Parathyroid adenoma (tissue), 2 donors: ENCODE measurements at regions not wholly inside any gene's neighbourhood (a gene's known extent, or its start where the extent isn't known, plus 50 kb on each side); places are given as distances from the start of the nearest gene placed in this dataset.
A peak's percentile ranks its signal among the peaks of the same experiment; 100 is the strongest.

Source experiments
- H2AFZ ChIP-seq: fragments of 300-600 bp; sonication (generic); one replicate; pipeline ENCODE4 v1.7.0; 2017; ENCODE audit warnings: antibody characterized with exemption, mild to moderate bottlenecking
- H3K27ac ChIP-seq: fragments of 300-600 bp; sonication (generic); one replicate; pipeline ENCODE4 v1.7.0; 2017
- H3K27me3 ChIP-seq: fragments of 300-600 bp; sonication (generic); one replicate; pipeline ENCODE4 v1.7.0; 2017; ENCODE audit warnings: low read length; ENCODE audit not compliant: control insufficient read depth, insufficient read depth
- H3K36me3 ChIP-seq: fragments of 300-600 bp; sonication (generic); one replicate; pipeline ENCODE4 v1.7.0; 2017; ENCODE audit warnings: low read length; ENCODE audit not compliant: control insufficient read depth, insufficient read depth
- H3K4me1 ChIP-seq: fragments of 300-600 bp; sonication (generic); one replicate; pipeline ENCODE4 v1.7.0; 2017; ENCODE audit warnings: control low read depth
- H3K4me2 ChIP-seq: fragments of 300-600 bp; sonication (generic); one replicate; pipeline ENCODE4 v1.7.0; 2017; ENCODE audit warnings: low read length
- H3K4me3 ChIP-seq: fragments of 300-600 bp; sonication (generic); one replicate; pipeline ENCODE4 v1.7.0; 2017; ENCODE audit warnings: low read depth, low read length
- H3K79me2 ChIP-seq: fragments of 300-600 bp; sonication (generic); one replicate; pipeline ENCODE4 v1.7.0; 2017; ENCODE audit warnings: control low read depth
- H3K9ac ChIP-seq: fragments of 300-600 bp; sonication (generic); one replicate; pipeline ENCODE4 v1.7.0; 2017; ENCODE audit warnings: mild to moderate bottlenecking
- H3K9me3 ChIP-seq: fragments of 300-600 bp; sonication (generic); one replicate; pipeline ENCODE4 v1.7.0; 2017; ENCODE audit warnings: low read length; ENCODE audit not compliant: control insufficient read depth
- TF ChIP-seq, protein P1 (sequence below): fragments of 300-600 bp; sonication (generic); IDR thresholded peaks from one replicate; pipeline ENCODE4 v1.7.0; 2017; ENCODE audit warnings: antibody characterized with exemption, mild to moderate bottlenecking
- donor health status: primary hyperparathyroidism.

DNA sequence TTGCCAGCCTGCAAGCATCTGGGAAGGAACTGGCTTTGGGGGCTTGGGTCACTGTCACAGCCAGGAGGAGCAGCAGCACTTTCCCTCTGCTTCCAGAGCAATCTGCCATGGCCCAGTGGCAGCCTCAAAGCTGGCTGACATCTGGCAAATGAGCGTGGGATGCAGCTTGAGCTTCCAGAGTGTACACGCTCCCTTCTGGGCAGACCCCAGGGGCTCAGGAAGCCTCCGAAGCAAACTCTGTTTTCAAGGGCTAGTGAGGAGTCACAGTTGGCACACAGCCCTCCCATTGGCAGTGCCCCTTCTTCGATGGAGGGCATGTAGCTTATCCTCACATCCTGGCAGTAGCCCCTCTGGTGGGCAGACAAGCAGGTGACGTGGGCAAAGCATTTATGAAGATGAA is 249.6 kb downstream of the ENGASE start:
- TF ChIP-seq, protein P1, sequence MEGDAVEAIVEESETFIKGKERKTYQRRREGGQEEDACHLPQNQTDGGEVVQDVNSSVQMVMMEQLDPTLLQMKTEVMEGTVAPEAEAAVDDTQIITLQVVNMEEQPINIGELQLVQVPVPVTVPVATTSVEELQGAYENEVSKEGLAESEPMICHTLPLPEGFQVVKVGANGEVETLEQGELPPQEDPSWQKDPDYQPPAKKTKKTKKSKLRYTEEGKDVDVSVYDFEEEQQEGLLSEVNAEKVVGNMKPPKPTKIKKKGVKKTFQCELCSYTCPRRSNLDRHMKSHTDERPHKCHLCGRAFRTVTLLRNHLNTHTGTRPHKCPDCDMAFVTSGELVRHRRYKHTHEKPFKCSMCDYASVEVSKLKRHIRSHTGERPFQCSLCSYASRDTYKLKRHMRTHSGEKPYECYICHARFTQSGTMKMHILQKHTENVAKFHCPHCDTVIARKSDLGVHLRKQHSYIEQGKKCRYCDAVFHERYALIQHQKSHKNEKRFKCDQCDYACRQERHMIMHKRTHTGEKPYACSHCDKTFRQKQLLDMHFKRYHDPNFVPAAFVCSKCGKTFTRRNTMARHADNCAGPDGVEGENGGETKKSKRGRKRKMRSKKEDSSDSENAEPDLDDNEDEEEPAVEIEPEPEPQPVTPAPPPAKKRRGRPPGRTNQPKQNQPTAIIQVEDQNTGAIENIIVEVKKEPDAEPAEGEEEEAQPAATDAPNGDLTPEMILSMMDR: no peak
- Histone ChIP-seq H3K36me3 (no peaks in the 10 kb centered on the region), H3K4me1 (no peaks in the 10 kb centered on the region), H3K4me3 (no peak overlapping the region), H2AFZ (no peak overlapping the region), H3K27ac (no peak overlapping the region), H3K79me2 (no peaks in the 10 kb centered on the region), H3K27me3 (no peaks in the 10 kb centered on the region), H3K4me2 (no peak overlapping the region), H3K9me3 (no peaks in the 10 kb centered on the region), H3K9ac (no peak overlapping the region)

DNA sequence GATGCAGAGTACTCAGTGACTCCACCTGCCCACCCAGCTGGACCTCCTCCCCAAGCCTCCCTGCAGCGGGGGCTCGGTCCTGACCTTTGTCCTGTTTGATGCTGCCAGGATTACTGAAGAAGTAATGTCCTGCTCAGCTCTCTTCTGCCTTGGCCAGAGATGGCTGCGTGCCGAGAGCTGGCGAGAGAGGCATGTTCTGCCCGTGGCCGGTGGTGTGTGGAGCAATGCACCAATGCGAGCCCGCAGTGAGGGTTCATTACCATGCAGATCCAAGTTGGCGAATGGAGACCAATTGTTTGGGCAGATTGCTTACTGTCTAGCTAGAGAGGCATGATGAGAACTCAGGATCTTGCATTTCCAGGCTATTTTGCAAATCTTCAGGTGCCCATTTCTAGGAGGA is 248.9 kb downstream of the ENGASE start:
- H3K4me3 ChIP-seq: no peak overlapping the region
- no peak overlapping the region for H2AFZ ChIP-seq
- no peaks in the 10 kb centered on the region for H3K27me3 ChIP-seq
- TF ChIP-seq, protein P1: no peak
- no peak overlapping the region for H3K9ac ChIP-seq
- no peaks in the 10 kb centered on the region for H3K4me1 ChIP-seq
- H3K9me3 ChIP-seq: no peaks in the 10 kb centered on the region
- H3K79me2 ChIP-seq: no peaks in the 10 kb centered on the region
- no peak overlapping the region for H3K4me2 ChIP-seq
- H3K36me3 ChIP-seq: no peaks in the 10 kb centered on the region
- H3K27ac ChIP-seq: no peak overlapping the region

DNA sequence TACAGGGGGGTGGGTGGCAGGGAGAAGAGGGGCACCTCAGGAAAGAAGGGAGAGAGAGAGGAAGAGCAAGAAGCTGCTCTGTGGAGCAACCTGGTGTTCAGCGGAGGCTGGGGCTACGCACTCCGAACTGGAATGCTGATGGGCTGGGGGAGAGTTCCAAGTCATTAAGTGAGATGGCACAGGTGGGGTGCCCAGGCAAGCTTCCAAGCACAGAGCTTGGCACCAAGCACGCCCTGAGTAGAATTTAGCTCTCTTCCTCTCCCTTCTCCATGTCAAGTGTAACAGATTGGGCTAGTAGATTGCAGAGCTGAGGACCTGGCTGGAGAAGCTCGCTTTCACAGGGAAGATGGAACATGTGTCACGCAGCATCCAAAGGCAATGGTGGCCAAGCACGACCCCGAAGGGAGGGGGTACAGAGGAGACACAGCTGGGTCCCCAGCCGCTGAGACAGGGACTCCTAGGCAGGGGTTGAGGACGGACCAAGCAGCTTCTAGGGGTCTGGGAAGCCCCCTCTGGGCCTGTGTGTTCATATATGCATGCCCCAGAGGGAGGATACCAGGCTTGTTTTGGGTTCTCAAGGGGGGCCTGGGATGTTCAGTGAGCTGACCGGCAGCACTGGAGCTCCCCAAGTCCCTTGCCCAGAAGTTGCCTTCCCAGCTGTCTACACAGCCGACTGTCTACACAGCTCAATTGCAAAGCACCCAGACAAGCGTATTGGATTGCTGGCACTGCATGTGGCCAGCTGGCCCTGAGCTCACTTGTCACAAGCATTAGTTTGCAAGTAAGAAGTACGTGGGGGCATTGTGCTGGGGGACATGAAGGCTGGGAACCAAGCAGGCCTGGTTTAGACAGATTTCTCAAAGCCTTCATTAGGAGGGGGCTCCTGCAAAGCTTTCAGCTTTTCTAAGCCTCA is 247.8 kb downstream of the ENGASE start:
- H3K79me2 ChIP-seq: no peaks in the 10 kb centered on the region

DNA sequence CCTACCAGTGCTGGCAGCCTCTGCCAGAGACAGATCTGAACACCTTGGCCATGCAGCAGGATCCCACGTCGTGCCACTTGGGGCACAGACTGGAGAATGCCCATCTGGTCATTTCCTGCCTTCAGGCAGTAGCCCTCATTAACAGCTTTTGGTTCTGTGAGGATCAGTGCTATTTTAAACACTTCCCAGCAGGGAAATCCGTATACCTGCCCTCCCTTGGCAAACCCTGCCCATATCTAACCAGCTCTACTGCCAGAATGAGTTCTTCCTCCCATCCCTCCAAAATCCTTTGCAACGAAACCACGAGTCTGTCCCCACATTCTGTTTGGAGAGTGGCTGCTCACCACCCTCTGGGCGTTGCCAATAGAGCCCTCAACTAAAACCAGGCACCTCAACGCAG is 245.7 kb downstream of the ENGASE start:
- H3K36me3 ChIP-seq: no peaks in the 10 kb centered on the region
- peaks cover 7% of the 10 kb centered on the region for H3K4me1 ChIP-seq
- TF ChIP-seq, protein P1: no peak
- H3K4me3 ChIP-seq: no peak overlapping the region
- no peaks in the 10 kb centered on the region for H3K79me2 ChIP-seq
- H3K9me3 ChIP-seq: no peaks in the 10 kb centered on the region
- no peak overlapping the region for H3K4me2 ChIP-seq
- H3K9ac ChIP-seq: no peak overlapping the region
- no peak overlapping the region for H3K27ac ChIP-seq
- H2AFZ ChIP-seq: no peak overlapping the region
- H3K27me3 ChIP-seq: no peaks in the 10 kb centered on the region

More for the DNA sequence above, 247.8 kb downstream of the ENGASE start:
- H3K9ac ChIP-seq: no peak overlapping the region
- H3K4me3 ChIP-seq: no peak overlapping the region
- H3K27ac ChIP-seq: no peak overlapping the region
- no peak overlapping the region for H2AFZ ChIP-seq
- no peaks in the 10 kb centered on the region for H3K36me3 ChIP-seq
- no peak overlapping the region for H3K4me2 ChIP-seq
- TF ChIP-seq, protein P1: no peak
- H3K9me3 ChIP-seq: no peaks in the 10 kb centered on the region
- no peaks in the 10 kb centered on the region for H3K27me3 ChIP-seq
- peaks cover 7% of the 10 kb centered on the region for H3K4me1 ChIP-seq

DNA sequence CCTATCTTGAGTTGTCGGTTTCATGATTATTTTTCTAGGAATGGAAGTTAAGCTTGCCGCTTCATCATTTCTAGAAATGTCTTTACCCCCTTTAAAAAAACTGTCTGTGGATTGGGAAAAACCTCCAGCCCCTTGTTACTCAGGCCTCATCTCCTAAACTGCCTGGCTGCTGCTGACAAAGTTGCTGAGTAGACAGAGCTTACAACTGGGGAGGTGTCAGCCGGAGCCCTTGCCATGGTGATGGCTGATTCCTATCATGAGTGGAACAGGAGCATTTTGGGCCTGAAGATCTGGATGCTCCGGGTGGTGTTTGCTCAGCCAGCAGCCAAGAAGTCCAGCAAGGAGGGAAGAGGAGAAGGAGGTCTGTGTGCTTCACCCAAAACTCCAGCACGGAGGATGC is 243.3 kb downstream of the ENGASE start:
- Histone ChIP-seq H3K27ac (no peak overlapping the region), H3K79me2 (no peaks in the 10 kb centered on the region), H3K27me3 (no peaks in the 10 kb centered on the region), H3K4me2 (no peak overlapping the region), H3K9ac (no peak overlapping the region), H3K9me3 (no peaks in the 10 kb centered on the region), H3K36me3 (no peaks in the 10 kb centered on the region), H2AFZ (peak overlapping the region; percentile 40), H3K4me1 (peaks cover 7% of the 10 kb centered on the region), H3K4me3 (no peak overlapping the region)
- TF ChIP-seq, protein P1: no peak
